ENCODE measurements at regions not wholly inside any gene's neighbourhood (a gene's known extent, or its start where the extent isn't known, plus 50 kb on each side); places are given as distances from the start of the nearest gene placed in this dataset.

DNA sequence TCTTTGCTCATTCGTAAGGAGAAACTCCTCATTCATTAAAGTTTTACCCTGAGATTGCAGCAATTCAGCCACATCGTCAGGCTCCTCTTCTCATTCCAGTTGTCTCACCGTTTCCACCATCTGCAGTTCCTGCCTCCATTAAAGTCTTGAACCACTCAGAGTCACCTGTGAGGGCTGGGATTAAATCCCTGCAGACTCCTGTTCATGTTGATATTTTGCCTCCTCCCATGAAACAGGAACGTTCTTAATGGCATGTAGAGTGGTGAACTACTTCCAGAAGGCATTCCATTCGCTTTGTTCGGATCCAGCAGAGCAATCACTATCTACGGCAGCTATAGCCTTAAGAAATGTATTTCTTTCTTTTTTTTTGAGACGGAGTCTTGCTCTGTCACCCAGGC, 96.5 kb upstream of the FAM20C start:
- TF ChIP-seq, protein P1, sequence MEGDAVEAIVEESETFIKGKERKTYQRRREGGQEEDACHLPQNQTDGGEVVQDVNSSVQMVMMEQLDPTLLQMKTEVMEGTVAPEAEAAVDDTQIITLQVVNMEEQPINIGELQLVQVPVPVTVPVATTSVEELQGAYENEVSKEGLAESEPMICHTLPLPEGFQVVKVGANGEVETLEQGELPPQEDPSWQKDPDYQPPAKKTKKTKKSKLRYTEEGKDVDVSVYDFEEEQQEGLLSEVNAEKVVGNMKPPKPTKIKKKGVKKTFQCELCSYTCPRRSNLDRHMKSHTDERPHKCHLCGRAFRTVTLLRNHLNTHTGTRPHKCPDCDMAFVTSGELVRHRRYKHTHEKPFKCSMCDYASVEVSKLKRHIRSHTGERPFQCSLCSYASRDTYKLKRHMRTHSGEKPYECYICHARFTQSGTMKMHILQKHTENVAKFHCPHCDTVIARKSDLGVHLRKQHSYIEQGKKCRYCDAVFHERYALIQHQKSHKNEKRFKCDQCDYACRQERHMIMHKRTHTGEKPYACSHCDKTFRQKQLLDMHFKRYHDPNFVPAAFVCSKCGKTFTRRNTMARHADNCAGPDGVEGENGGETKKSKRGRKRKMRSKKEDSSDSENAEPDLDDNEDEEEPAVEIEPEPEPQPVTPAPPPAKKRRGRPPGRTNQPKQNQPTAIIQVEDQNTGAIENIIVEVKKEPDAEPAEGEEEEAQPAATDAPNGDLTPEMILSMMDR (IDR thresholded peaks at IDR 0.05; ENCODE audit: poor library complexity) = no peak
- TF ChIP-seq EZH2 (IDR thresholded peaks at IDR 0.05; ENCODE audit: borderline replicate concordance) (no peak), EZH2phosphoT487 (IDR thresholded peaks at IDR 0.05; ENCODE audit: low read depth, severe bottlenecking, unreplicated experiment) (no peak)

Measured in hepatocyte (in vitro differentiated cells).